Kidney (tissue), 13 donors: ENCODE measurements at regions not wholly inside any gene's neighbourhood (a gene's known extent, or its start where the extent isn't known, plus 50 kb on each side); places are given as distances from the start of the nearest gene placed in this dataset.
A peak's percentile ranks its signal among the peaks of the same experiment; 100 is the strongest.

Source experiments
- DNase-seq, 5 donors: peaks; one replicate each; pipeline ENCODE4 v3.0.0-alpha.2; 2013 to 2020
- FAIRE-seq: peaks from 2 replicates; lab custom pipeline; 2012; peaks lifted over from hg19 to GRCh38; lab: Jason Lieb, UNC
- H3K27ac ChIP-seq, 2 donors: one replicate each; pipeline ENCODE4 v1.7.0; 2013; ENCODE audit warnings: low read depth in 2 of 2, low read length in 2 of 2, inconsistent platforms in 1 of 2
- H3K27me3 ChIP-seq: one replicate; pipeline ENCODE4 v1.7.1; 2013; ENCODE audit warnings: low read length, inconsistent platforms; ENCODE audit not compliant: control insufficient read depth, insufficient read depth
- H3K36me3 ChIP-seq, 3 donors: one replicate each; pipeline versions ENCODE4 v1.7.0 to v1.7.1; 2013; ENCODE audit warnings: low read length in 3 of 3, control low read depth in 1 of 3, inconsistent platforms in 1 of 3; ENCODE audit not compliant: insufficient read depth in 3 of 3, control insufficient read depth in 2 of 3
- H3K4me1 ChIP-seq, 3 donors: one replicate each; pipeline versions ENCODE4 v1.7.0 to v1.7.1; 2013; ENCODE audit warnings: low read length in 3 of 3, inconsistent platforms in 1 of 3, low read depth in 1 of 3; ENCODE audit not compliant: control insufficient read depth in 2 of 3, insufficient read depth in 2 of 3
- H3K4me3 ChIP-seq, 3 donors: one replicate each; pipeline versions ENCODE4 v1.7.0 to v1.8.1; 2013; ENCODE audit warnings: low read length in 3 of 3, control low read depth in 1 of 3, inconsistent platforms in 1 of 3
- H3K9ac ChIP-seq, 3 donors: one replicate each; pipeline versions ENCODE4 v1.7.0 to v1.7.1; 2013; ENCODE audit warnings: low read length in 3 of 3, control low read depth in 1 of 3, inconsistent platforms in 1 of 3
- H3K9me3 ChIP-seq, 3 donors: one replicate each; pipeline versions ENCODE4 v1.7.0 to v1.7.1; 2013; ENCODE audit warnings: low read length in 3 of 3, control low read depth in 1 of 3, inconsistent platforms in 1 of 3; ENCODE audit not compliant: control insufficient read depth in 2 of 3, insufficient read depth in 1 of 3
- CTCF ChIP-seq: IDR thresholded peaks from 3 replicates; pipeline ENCODE4 v1.5.1; 2012; ENCODE audit warnings: mild to moderate bottlenecking, moderate library complexity, borderline replicate concordance; ENCODE audit not compliant: insufficient read depth; ENCODE audit errors: extremely low read depth
- intact Hi-C: fragments of 100-400 bp; cut with DNase I; formaldehyde crosslinking; loops from one replicate; pipeline ENCODE4 v1.11.1; 2022
- donor health status: control.
- donor health status: control.
- donor health status: control.
- donor health status: control.
- donor health status: control.
- donor health status: DM: yes; HTN: yes; CAD: no.
- donor health status: Normal renal cell carcinoma (clear cell type).

- TF ChIP-seq CTCF: no peak
- Histone ChIP-seq H3K4me1 (no peaks in the 10 kb centered on the region), H3K27me3 (no peaks in the 10 kb centered on the region), H3K9ac (no peak overlapping the region), H3K36me3 (no peaks in the 10 kb centered on the region), H3K9me3 (peaks cover 0 to 5% (median 0%) of the 10 kb centered on the region in 3 donors), H3K4me3 (no peak overlapping the region), H3K27ac (no peak overlapping the region)
- intact Hi-C loops: no loop called here
- DNase-seq (peak in 4 of 5 donors; percentile 57 to 81 (median 71)), FAIRE-seq (no peak)
These were observed 192.5 kb downstream of the ASMT start for GRCh38 chrX:1807301-1807731.

GRCh38 chrX:1809581-1809980 is 194.7 kb downstream of the ASMT start:
- no peaks in the 10 kb centered on the region for H3K36me3 ChIP-seq
- no peak overlapping the region for H3K27ac ChIP-seq
- H3K9ac ChIP-seq: no peak overlapping the region
- intact Hi-C loops: no loop called here
- FAIRE-seq (no peak), DNase-seq (no peak)
- H3K27me3 ChIP-seq: no peaks in the 10 kb centered on the region
- H3K4me1 ChIP-seq: no peaks in the 10 kb centered on the region
- peaks cover 0 to 5% (median 0%) of the 10 kb centered on the region in 3 donors for H3K9me3 ChIP-seq
- no peak overlapping the region for H3K4me3 ChIP-seq
- TF ChIP-seq CTCF: no peak

- H3K4me1 ChIP-seq: no peaks in the 10 kb centered on the region
- no peak overlapping the region for H3K27ac ChIP-seq
- H3K9me3 ChIP-seq: peaks cover 0 to 5% (median 0%) of the 10 kb centered on the region in 3 donors
- no peak overlapping the region for H3K9ac ChIP-seq
- no peak overlapping the region for H3K4me3 ChIP-seq
- no peak for TF ChIP-seq CTCF
- no peaks in the 10 kb centered on the region for H3K36me3 ChIP-seq
- peak in 4 of 5 donors; percentile 45 to 72 (median 68) for DNase-seq
- intact Hi-C loops: no loop called here
- FAIRE-seq: no peak
- no peaks in the 10 kb centered on the region for H3K27me3 ChIP-seq
These were observed 198.9 kb downstream of the ASMT start for GRCh38 chrX:1813809-1814208.
